Thyroid gland (tissue), 4 donors: ENCODE measurements at regions not wholly inside any gene's neighbourhood (a gene's known extent, or its start where the extent isn't known, plus 50 kb on each side); places are given as distances from the start of the nearest gene placed in this dataset.

Source experiments
- POLR2A ChIP-seq, 2 donors: fragments of 450-650 bp; IDR thresholded peaks; one replicate each; pipeline ENCODE4 v1.6.1; 2017; ENCODE audit warnings: antibody characterized with exemption in 2 of 2, mild to moderate bottlenecking in 2 of 2, moderate library complexity in 1 of 2
- TF ChIP-seq, protein P1 (sequence below), 6 experiments: fragments of 200-600 bp in 3 of 6; fragments of 450-650 bp in 3 of 6; sonication (generic) in 3 of 6; IDR thresholded peaks; one replicate each; pipeline ENCODE4 v1.5.1; 2016 to 2019; ENCODE audit warnings: antibody characterized with exemption in 6 of 6, mild to moderate bottlenecking in 2 of 6, inconsistent platforms in 1 of 6, moderate library complexity in 1 of 6

DNA sequence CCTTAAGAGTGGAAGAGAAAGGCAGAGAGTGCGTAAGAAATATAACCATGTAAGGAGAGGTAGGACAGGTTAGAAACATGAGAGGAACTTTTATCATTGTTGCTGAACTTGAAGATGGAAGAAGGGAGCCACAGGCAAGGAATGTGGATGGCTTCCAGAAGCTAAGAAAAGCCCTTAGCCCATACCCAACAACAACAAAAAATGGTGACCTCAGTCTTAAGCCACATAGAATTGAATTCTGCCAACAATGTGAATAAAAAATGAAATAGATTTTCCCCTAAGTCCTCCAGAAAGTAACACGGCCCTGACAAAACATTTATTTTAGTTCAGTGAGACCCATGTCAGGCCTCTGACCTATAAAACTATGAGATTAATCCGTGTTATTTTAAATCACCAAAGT lies 767.3 kb downstream of the FAM181B start:
- TF ChIP-seq, protein P1, sequence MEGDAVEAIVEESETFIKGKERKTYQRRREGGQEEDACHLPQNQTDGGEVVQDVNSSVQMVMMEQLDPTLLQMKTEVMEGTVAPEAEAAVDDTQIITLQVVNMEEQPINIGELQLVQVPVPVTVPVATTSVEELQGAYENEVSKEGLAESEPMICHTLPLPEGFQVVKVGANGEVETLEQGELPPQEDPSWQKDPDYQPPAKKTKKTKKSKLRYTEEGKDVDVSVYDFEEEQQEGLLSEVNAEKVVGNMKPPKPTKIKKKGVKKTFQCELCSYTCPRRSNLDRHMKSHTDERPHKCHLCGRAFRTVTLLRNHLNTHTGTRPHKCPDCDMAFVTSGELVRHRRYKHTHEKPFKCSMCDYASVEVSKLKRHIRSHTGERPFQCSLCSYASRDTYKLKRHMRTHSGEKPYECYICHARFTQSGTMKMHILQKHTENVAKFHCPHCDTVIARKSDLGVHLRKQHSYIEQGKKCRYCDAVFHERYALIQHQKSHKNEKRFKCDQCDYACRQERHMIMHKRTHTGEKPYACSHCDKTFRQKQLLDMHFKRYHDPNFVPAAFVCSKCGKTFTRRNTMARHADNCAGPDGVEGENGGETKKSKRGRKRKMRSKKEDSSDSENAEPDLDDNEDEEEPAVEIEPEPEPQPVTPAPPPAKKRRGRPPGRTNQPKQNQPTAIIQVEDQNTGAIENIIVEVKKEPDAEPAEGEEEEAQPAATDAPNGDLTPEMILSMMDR (IDR thresholded peaks at IDR 0.05): no peak
- no peak for TF ChIP-seq POLR2A (IDR thresholded peaks at IDR 0.05)
